WERI-Rb-1 (cell line): ENCODE measurements at regions not wholly inside any gene's neighbourhood (a gene's known extent, or its start where the extent isn't known, plus 50 kb on each side); places are given as distances from the start of the nearest gene placed in this dataset.

ENCODE experiments used
- DNase-seq: peaks from one replicate; pipeline ENCODE4 v3.0.0-alpha.2; 2020
- H3K27ac ChIP-seq: fragments of 250-450 bp; sonication (Bioruptor Pico); 2 replicates; pipeline ENCODE4 v1.5.1; 2020; ENCODE audit warnings: mild to moderate bottlenecking, moderate library complexity
- H3K27me3 ChIP-seq: fragments of 250-450 bp; sonication (Bioruptor Pico); 2 replicates; pipeline ENCODE4 v1.5.1; 2021; ENCODE audit warnings: mild to moderate bottlenecking, low read depth, moderate library complexity; ENCODE audit not compliant: insufficient read depth, severe bottlenecking
- H3K36me3 ChIP-seq: fragments of 250-450 bp; sonication (Bioruptor Pico); 2 replicates; pipeline ENCODE4 v1.5.1; 2020; ENCODE audit warnings: mild to moderate bottlenecking, moderate library complexity
- H3K4me3 ChIP-seq: 2 replicates; pipeline ENCODE4 v1.5.1; 2011; ENCODE audit warnings: low read depth, mild to moderate bottlenecking, control low read depth, low read length
- H3K9me3 ChIP-seq: fragments of 250-450 bp; sonication (Bioruptor Pico); 2 replicates; pipeline ENCODE4 v1.5.1; 2021; ENCODE audit warnings: mild to moderate bottlenecking, moderate library complexity; ENCODE audit not compliant: severe bottlenecking
- TF ChIP-seq, protein P1 (sequence below): IDR thresholded peaks from 2 replicates; pipeline ENCODE4 v1.5.1; 2011; ENCODE audit warnings: low read depth, mild to moderate bottlenecking, control low read depth, inconsistent platforms, low read length

DNA sequence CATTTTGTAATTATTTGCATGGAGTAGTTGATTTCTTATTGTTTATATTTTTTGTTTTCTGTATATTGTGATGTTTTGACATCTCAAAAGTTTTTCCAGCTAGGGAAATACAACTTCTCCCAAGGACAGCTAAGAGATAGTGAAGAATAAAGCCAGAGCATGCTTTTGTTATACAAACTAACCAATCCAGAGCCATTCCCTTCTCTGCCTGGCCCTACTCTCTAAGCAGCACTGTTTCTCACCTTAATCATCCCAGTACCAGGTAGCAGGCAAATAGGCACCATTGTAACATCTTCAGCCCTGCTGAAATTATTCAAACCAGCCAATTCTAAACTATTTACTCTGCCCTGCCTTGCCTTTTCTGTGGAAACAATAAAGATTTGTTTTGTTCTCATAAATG is 1063.4 kb upstream of the CHAC2 start:
- Histone ChIP-seq H3K27me3 (no peaks in the 10 kb centered on the region), H3K9me3 (no peaks in the 10 kb centered on the region), H3K36me3 (no peaks in the 10 kb centered on the region), H3K4me3 (no peak overlapping the region), H3K27ac (no peak overlapping the region)
- DNase-seq, result no peak
- TF ChIP-seq, protein P1, sequence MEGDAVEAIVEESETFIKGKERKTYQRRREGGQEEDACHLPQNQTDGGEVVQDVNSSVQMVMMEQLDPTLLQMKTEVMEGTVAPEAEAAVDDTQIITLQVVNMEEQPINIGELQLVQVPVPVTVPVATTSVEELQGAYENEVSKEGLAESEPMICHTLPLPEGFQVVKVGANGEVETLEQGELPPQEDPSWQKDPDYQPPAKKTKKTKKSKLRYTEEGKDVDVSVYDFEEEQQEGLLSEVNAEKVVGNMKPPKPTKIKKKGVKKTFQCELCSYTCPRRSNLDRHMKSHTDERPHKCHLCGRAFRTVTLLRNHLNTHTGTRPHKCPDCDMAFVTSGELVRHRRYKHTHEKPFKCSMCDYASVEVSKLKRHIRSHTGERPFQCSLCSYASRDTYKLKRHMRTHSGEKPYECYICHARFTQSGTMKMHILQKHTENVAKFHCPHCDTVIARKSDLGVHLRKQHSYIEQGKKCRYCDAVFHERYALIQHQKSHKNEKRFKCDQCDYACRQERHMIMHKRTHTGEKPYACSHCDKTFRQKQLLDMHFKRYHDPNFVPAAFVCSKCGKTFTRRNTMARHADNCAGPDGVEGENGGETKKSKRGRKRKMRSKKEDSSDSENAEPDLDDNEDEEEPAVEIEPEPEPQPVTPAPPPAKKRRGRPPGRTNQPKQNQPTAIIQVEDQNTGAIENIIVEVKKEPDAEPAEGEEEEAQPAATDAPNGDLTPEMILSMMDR, result no peak

DNA sequence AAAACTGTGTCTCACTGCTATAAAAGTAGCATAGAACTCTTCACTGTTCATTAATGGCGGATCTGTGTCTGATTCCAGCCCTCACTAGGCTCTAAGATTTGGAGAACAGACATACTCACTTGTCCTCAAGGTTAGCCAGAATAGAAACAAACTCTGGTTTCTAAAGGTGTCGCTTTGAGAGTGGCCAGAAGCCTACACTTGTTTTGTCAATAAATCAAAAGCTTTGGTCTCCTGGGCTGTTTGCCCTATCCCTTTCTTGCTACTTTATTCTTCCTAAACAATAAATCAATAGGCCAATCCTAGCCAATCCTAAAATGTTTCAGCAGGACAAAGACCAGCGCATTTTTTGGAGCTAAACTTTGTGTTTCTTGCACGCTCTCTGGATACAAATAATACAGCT is 1064.6 kb upstream of the CHAC2 start:
- no peaks in the 10 kb centered on the region for H3K9me3 ChIP-seq
- H3K27me3 ChIP-seq, result no peaks in the 10 kb centered on the region
- TF ChIP-seq, protein P1, result no peak
- H3K36me3 ChIP-seq, result no peaks in the 10 kb centered on the region
- DNase-seq, result no peak
- H3K4me3 ChIP-seq, result no peak overlapping the region
- no peak overlapping the region for H3K27ac ChIP-seq

DNA sequence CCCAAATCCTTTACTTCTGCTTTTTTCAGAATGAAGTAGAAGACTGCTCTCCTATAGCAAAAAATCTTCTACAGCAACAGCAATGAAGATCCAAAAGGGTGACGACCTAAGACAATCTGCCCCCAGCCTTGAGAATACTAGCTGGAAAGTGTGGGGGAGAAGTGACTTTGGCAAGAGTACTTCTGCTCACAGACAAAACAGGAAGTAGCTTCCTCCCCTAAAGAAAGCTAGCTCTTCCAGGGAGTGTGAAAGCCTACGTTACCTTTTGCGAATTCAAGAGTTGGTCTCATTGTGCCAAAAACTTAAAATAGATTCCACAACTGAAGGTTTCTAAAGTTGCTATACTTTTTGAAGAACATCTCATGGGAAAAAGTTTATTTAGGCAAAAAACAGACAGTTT is 1069.2 kb upstream of the CHAC2 start:
- H3K4me3 ChIP-seq, result no peak overlapping the region
- H3K36me3 ChIP-seq, result no peaks in the 10 kb centered on the region
- no peaks in the 10 kb centered on the region for H3K9me3 ChIP-seq
- no peak for DNase-seq
- H3K27me3 ChIP-seq, result no peaks in the 10 kb centered on the region
- H3K27ac ChIP-seq, result no peak overlapping the region
- TF ChIP-seq, protein P1, result no peak

DNA sequence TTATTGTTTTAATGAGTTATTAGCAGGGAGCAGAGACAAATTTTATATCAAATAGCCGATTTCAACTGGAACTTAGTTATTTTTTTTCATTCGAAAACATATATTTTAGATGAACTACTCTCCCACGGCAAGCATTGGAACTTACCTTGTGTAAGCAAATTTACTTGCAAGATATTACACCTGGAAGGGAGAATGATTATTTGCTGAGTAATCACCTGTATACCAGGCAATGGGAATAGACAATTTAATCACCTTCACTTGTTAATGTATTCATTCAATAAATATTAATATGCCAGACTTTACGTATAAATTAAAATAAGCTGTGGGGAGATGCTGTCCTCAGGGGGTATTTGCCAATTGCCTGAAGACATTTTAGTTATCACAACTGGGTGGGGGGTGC is 1069.9 kb upstream of the CHAC2 start:
- no peaks in the 10 kb centered on the region for H3K27me3 ChIP-seq
- no peak overlapping the region for H3K27ac ChIP-seq
- TF ChIP-seq, protein P1, result no peak
- H3K36me3 ChIP-seq, result no peaks in the 10 kb centered on the region
- H3K4me3 ChIP-seq, result no peak overlapping the region
- no peaks in the 10 kb centered on the region for H3K9me3 ChIP-seq
- DNase-seq, result no peak

DNA sequence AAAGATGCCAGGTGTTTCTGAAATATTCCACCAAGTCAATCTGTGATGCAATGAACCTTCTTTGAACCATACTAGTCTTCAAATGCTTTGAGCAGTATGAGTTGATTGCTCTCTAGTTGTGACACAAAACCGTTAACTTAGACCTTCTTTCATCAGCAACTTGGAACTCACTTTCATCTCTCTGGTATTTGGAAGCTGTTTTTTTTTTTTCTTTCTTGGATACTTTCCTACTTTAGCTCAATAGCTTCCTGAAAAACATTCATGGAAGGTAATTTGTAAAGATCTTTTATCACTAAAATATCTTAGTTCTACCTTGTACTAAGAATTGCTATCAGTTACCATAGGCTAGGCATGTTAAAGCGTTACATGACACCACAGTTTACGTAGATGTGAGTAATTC is 1071.9 kb upstream of the CHAC2 start:
- Histone ChIP-seq H3K27ac (no peak overlapping the region), H3K27me3 (no peaks in the 10 kb centered on the region), H3K4me3 (no peak overlapping the region), H3K9me3 (no peaks in the 10 kb centered on the region), H3K36me3 (no peaks in the 10 kb centered on the region)
- TF ChIP-seq, protein P1, result no peak
- no peak for DNase-seq

DNA sequence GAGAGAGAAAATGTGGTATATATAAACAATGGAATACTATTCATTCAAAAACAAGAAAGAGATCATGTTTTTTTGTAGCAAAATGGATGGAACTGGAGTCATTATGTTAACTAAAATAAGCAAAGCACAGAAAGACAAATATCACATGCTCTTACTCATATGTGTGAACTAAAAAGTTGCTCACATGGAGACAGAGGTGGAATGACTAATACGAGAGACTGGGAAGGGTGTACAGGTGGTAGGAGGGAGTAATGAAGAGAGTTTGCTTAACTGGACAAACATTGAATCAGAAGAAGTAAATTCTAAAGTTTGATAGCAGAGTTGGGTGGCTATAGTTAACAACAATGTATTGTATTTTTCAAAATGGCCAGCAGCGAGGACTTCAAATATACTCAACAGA is 1080.7 kb upstream of the CHAC2 start:
- H3K27ac ChIP-seq, result no peak overlapping the region

More for the DNA sequence above, 1080.7 kb upstream of the CHAC2 start:
- Histone ChIP-seq H3K36me3 (no peaks in the 10 kb centered on the region), H3K9me3 (peaks cover 12% of the 10 kb centered on the region), H3K4me3 (no peak overlapping the region), H3K27me3 (no peaks in the 10 kb centered on the region)
- TF ChIP-seq, protein P1, result no peak
- no peak for DNase-seq
